Right lobe of liver (tissue), 4 donors: ENCODE measurements at regions not wholly inside any gene's neighbourhood (a gene's known extent, or its start where the extent isn't known, plus 50 kb on each side); places are given as distances from the start of the nearest gene placed in this dataset.

Experiments
- POLR2A ChIP-seq: fragments of 450-650 bp; IDR thresholded peaks from one replicate; pipeline ENCODE4 v1.6.1; 2017; ENCODE audit warnings: antibody characterized with exemption, mild to moderate bottlenecking
- TF ChIP-seq, protein P1 (sequence below), 4 donors: fragments of 200-600 bp in 3 of 4; fragments of 450-650 bp in 1 of 4; IDR thresholded peaks; one replicate each; pipeline versions ENCODE4 v1.5.1 to v1.8.0; 2016 to 2022; ENCODE audit warnings: antibody characterized with exemption in 4 of 4, mild to moderate bottlenecking in 2 of 4
- donor health status: DM: no; HTN: no; CAD: no.
- donor health status: DM: no; HTN: no; CAD: no.
- donor health status: DM: no; HTN: yes; CAD: no.

DNA sequence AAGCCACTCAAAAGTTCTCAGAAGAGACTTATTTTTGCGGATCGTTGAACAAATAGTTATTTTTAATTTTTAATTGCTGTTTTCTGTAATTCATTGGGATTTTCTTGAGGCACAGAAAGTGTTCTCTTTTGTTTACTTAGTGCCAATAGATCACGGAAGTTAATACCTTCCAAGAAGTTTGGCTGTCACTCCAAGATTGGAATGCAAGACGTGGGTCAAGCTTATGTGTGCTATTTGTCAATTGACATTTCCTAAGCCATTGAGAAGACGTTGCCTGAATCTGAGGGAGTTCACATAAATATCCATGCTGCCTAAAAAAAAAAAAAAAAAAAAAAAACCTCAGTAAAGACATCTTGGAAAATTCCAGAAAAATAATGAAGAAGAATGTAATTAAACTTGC is 1071.4 kb upstream of the ADGRB3 start:
- TF ChIP-seq, protein P1, sequence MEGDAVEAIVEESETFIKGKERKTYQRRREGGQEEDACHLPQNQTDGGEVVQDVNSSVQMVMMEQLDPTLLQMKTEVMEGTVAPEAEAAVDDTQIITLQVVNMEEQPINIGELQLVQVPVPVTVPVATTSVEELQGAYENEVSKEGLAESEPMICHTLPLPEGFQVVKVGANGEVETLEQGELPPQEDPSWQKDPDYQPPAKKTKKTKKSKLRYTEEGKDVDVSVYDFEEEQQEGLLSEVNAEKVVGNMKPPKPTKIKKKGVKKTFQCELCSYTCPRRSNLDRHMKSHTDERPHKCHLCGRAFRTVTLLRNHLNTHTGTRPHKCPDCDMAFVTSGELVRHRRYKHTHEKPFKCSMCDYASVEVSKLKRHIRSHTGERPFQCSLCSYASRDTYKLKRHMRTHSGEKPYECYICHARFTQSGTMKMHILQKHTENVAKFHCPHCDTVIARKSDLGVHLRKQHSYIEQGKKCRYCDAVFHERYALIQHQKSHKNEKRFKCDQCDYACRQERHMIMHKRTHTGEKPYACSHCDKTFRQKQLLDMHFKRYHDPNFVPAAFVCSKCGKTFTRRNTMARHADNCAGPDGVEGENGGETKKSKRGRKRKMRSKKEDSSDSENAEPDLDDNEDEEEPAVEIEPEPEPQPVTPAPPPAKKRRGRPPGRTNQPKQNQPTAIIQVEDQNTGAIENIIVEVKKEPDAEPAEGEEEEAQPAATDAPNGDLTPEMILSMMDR (IDR thresholded peaks at IDR 0.05), result no peak
- TF ChIP-seq POLR2A, result no peak
